ENCODE measurements at regions not wholly inside any gene's neighbourhood (a gene's known extent, or its start where the extent isn't known, plus 50 kb on each side); places are given as distances from the start of the nearest gene placed in this dataset.
"Not testable (repeated sequence)": the region's sequence is repeated elsewhere in the genome, so short reads cannot be mapped to it uniquely, and the experiment has no call there.

DNA sequence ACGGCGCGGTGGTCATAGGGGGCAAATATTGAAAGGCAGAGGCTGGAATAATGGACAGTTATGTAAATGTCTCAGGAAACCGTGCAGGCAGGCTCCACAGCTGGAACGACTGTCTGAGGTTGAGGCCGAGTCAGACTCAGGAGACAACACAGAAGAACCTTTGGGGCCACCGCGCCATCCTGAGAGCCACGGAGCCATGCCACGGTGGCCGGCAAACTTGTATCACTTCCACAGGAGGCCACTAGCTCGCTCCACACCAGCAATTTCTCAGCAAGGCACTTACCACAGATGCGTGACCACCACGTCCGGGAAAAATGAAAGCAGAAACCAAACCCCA is 156.7 kb upstream of the SALL3 start:
- Histone ChIP-seq H3K9me3 (no peaks in the 10 kb centered on the region), H3K4me3 (no peak overlapping the region), H3K27me3 (no peaks in the 10 kb centered on the region), H3K4me1 (no peaks in the 10 kb centered on the region), H3K36me3 (ENCODE audit: low read depth, missing control alignments) (no peaks in the 10 kb centered on the region), H3K27ac (no peak overlapping the region)
- WGBS, 2 donors = 87 to 91% methylated on average over 15 of the region's 15 CpGs
- DNase-seq = no peak
- TF ChIP-seq, protein P1, sequence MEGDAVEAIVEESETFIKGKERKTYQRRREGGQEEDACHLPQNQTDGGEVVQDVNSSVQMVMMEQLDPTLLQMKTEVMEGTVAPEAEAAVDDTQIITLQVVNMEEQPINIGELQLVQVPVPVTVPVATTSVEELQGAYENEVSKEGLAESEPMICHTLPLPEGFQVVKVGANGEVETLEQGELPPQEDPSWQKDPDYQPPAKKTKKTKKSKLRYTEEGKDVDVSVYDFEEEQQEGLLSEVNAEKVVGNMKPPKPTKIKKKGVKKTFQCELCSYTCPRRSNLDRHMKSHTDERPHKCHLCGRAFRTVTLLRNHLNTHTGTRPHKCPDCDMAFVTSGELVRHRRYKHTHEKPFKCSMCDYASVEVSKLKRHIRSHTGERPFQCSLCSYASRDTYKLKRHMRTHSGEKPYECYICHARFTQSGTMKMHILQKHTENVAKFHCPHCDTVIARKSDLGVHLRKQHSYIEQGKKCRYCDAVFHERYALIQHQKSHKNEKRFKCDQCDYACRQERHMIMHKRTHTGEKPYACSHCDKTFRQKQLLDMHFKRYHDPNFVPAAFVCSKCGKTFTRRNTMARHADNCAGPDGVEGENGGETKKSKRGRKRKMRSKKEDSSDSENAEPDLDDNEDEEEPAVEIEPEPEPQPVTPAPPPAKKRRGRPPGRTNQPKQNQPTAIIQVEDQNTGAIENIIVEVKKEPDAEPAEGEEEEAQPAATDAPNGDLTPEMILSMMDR (IDR thresholded peaks at IDR 0.05) = no peak
- TF ChIP-seq POLR2A (IDR thresholded peaks at IDR 0.05) = no peak
- intact Hi-C loops (cut with DNase I; ENCODE audit: low total_unique reads) = no loop called here

DNA sequence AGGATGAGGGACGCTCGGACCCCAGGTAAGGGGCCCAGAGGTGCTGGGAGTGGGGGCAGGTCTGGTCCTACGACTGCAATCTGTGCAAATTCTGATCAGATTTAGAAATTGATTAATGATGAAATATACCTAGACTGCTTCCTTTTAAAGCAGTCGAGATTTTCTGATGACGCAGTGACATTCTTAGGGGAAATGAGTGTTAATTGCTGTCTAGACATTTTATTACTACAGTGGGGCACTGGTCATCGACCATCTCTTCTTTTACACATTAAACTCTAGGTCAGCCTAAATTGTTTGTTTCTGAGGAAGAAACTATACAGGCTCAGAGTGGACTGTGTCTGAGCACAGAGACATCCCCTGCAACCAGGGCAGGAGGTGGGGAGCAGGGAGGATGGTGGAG is 154.4 kb upstream of the SALL3 start:
- no peaks in the 10 kb centered on the region for H3K36me3 ChIP-seq (ENCODE audit: low read depth, missing control alignments)
- no peaks in the 10 kb centered on the region for H3K9me3 ChIP-seq
- TF ChIP-seq POLR2A (IDR thresholded peaks at IDR 0.05) = no peak
- TF ChIP-seq, protein P1 (IDR thresholded peaks at IDR 0.05) = no peak
- H3K4me3 ChIP-seq = no peak overlapping the region
- no peak overlapping the region for H3K27ac ChIP-seq
- H3K4me1 ChIP-seq = no peaks in the 10 kb centered on the region
- H3K27me3 ChIP-seq = no peaks in the 10 kb centered on the region
- no peak for DNase-seq
- WGBS, 2 donors = 69 to 77% methylated on average over 6 of the region's 6 CpGs
- intact Hi-C loops (cut with DNase I; ENCODE audit: low total_unique reads) = no loop called here

DNA sequence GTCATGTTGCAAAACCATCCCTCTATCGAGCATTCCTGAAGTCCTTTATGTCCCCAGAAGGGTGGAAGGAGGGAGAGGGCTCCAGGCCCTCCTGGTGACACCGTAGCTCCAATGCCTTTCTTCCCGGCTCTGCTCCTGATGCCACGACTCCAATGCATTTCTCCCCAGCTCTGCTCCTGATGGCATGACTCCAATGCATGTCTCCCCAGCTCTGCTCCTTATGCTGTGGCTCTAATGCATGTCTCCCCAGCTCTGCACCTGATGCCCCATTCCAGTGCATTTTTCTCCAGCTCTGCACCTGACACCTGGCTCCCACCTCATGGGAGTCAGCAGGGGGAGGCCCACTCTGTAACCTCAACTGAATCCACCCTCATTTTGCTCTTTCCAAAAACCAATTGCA is 153.0 kb upstream of the SALL3 start:
- H3K27me3 ChIP-seq = no peaks in the 10 kb centered on the region
- H3K9me3 ChIP-seq = no peaks in the 10 kb centered on the region
- DNase-seq = no peak
- TF ChIP-seq, protein P1 (IDR thresholded peaks at IDR 0.05) = no peak
- no peak for TF ChIP-seq POLR2A (IDR thresholded peaks at IDR 0.05)
- intact Hi-C loops (cut with DNase I; ENCODE audit: low total_unique reads) = no loop called here
- WGBS, 2 donors = 63 to 76% methylated on average over 4 of the region's 4 CpGs
- H3K27ac ChIP-seq = no peak overlapping the region
- H3K4me3 ChIP-seq = no peak overlapping the region
- H3K4me1 ChIP-seq = no peaks in the 10 kb centered on the region
- no peaks in the 10 kb centered on the region for H3K36me3 ChIP-seq (ENCODE audit: low read depth, missing control alignments)

DNA sequence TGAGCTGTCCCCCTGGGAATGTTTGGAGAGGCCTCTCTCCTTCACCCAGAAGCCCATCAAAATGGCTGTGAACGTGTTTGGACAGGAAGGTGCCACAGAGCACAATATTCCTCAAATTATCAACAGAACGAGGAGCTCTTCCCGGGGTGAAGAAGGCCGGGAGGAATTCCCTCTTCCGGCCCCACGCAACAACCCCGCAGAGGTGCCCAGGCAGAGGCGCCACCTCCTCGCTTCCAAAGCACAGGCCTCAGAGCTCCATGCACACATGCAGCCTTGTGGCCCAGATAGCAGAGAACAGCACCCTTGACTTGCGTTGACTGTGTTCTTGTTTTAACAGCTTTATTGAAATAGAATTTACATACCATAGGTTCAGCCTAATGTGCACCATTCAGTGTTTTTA is 152.5 kb upstream of the SALL3 start:
- Histone ChIP-seq H3K27ac (no peak overlapping the region), H3K36me3 (ENCODE audit: low read depth, missing control alignments) (no peaks in the 10 kb centered on the region), H3K27me3 (no peaks in the 10 kb centered on the region), H3K4me3 (no peak overlapping the region), H3K9me3 (no peaks in the 10 kb centered on the region), H3K4me1 (no peaks in the 10 kb centered on the region)
- 90% methylated on average over 10 of the region's 10 CpGs for WGBS, 2 donors
- no peak for TF ChIP-seq POLR2A (IDR thresholded peaks at IDR 0.05)
- TF ChIP-seq, protein P1 (IDR thresholded peaks at IDR 0.05) = no peak
- no peak for DNase-seq
- intact Hi-C loops (cut with DNase I; ENCODE audit: low total_unique reads) = no loop called here

DNA sequence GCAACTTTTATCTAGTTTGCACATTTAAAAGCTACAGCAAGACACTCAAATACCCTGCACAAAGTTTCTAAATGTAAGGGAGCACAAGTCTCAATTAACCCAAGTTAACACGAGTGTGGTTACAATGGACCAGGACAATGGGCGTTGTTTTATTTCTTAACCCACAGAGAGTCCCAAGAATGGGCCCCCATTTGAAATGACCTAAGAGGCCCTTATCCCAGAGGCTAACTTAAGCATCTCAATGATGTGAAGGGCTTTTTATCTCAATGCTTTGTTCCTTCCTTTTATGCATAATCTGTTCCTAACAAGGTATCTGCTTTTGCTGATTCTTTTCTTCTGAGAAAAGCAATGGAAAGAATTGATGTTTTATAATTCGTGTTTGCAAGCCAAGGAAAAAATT is 151.5 kb upstream of the SALL3 start:
- no peaks in the 10 kb centered on the region for H3K27me3 ChIP-seq
- no peak overlapping the region for H3K4me3 ChIP-seq
- H3K4me1 ChIP-seq = no peaks in the 10 kb centered on the region
- WGBS, 2 donors = 80 to 88% methylated on average over 3 of the region's 3 CpGs
- intact Hi-C loops (cut with DNase I; ENCODE audit: low total_unique reads) = no loop called here
- TF ChIP-seq POLR2A (IDR thresholded peaks at IDR 0.05) = no peak
- TF ChIP-seq, protein P1 (IDR thresholded peaks at IDR 0.05) = no peak
- no peaks in the 10 kb centered on the region for H3K9me3 ChIP-seq
- no peak for DNase-seq
- H3K36me3 ChIP-seq (ENCODE audit: low read depth, missing control alignments) = no peaks in the 10 kb centered on the region
- H3K27ac ChIP-seq = no peak overlapping the region

DNA sequence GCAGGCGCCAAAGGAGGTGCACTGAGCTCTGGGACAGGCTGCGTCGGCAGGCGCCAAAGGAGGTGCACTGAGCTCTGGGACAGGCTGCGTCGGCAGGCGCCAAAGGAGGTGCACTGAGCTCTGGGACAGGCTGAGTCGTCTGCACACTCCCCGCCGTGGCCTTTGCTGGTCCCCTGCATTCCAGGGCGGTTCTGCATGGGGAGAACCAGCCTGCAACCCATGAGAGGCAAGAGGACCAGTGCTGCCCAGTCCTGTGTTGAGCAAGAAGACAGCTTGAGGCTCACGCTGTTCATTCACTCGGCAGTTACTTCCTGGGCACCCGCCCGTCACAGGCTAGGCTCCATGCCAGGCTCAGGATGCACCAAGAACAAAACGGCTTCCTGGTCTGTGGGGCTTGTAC is 150.6 kb upstream of the SALL3 start:
- H3K27ac ChIP-seq; intact Hi-C loops (cut with DNase I; ENCODE audit: low total_unique reads); H3K9me3 ChIP-seq; H3K27me3 ChIP-seq; DNase-seq; H3K36me3 ChIP-seq (ENCODE audit: low read depth, missing control alignments); H3K4me3 ChIP-seq; H3K4me1 ChIP-seq: not testable (repeated sequence)
- 79 to 86% methylated on average over 16 of the region's 16 CpGs for WGBS, 2 donors
